ENCODE measurements at regions not wholly inside any gene's neighbourhood (a gene's known extent, or its start where the extent isn't known, plus 50 kb on each side); places are given as distances from the start of the nearest gene placed in this dataset.

GRCh38 chrX:2608638-2609430, 82.3 kb upstream of the CD99 start:
- DNase-seq (ENCODE audit: low read depth), result peak; percentile 75

GRCh38 chrX:2607113-2607512, 84.0 kb upstream of the CD99 start:
- DNase-seq (ENCODE audit: low read depth), result no peak

GRCh38 chrX:2600564-2600963, 90.5 kb upstream of the CD99 start:
- no peak for DNase-seq (ENCODE audit: low read depth)

GRCh38 chrX:2596555-2597255, 94.4 kb upstream of the CD99 start:
- DNase-seq (ENCODE audit: low read depth), result no peak

GRCh38 chrX:2596045-2596444, 95.0 kb upstream of the CD99 start:
- DNase-seq (ENCODE audit: low read depth), result no peak

GRCh38 chrX:2595258-2595657, 94.5 kb upstream of the DHRSX start:
- no peak for DNase-seq (ENCODE audit: low read depth)

- no peak for DNase-seq (ENCODE audit: low read depth)
Observed at GRCh38 chrX:2594491-2594890, 93.7 kb upstream of the DHRSX start.

GRCh38 chrX:2592279-2592678, 91.5 kb upstream of the DHRSX start:
- DNase-seq (ENCODE audit: low read depth), result no peak

GRCh38 chrX:2589186-2590020, 88.6 kb upstream of the DHRSX start:
- no peak for DNase-seq (ENCODE audit: low read depth)

GRCh38 chrX:2588049-2588448, 87.3 kb upstream of the DHRSX start:
- no peak for DNase-seq (ENCODE audit: low read depth)

- DNase-seq (ENCODE audit: low read depth), result no peak
Observed at GRCh38 chrX:2587146-2587545, 86.4 kb upstream of the DHRSX start.

GRCh38 chrX:2585158-2585470, 84.3 kb upstream of the DHRSX start:
- DNase-seq (ENCODE audit: low read depth), result no peak

- no peak for DNase-seq (ENCODE audit: low read depth)
Observed at GRCh38 chrX:2584251-2585157, 83.7 kb upstream of the DHRSX start.

GRCh38 chrX:2583194-2584162, 82.7 kb upstream of the DHRSX start:
- DNase-seq (ENCODE audit: low read depth), result no peak

GRCh38 chrX:2582667-2583066, 81.9 kb upstream of the DHRSX start:
- DNase-seq (ENCODE audit: low read depth), result no peak

GRCh38 chrX:2581296-2581695, 80.5 kb upstream of the DHRSX start:
- DNase-seq (ENCODE audit: low read depth), result no peak

- no peak for DNase-seq (ENCODE audit: low read depth)
Observed at GRCh38 chrX:2578864-2579263, 78.1 kb upstream of the DHRSX start.

- no peak for DNase-seq (ENCODE audit: low read depth)
Observed at GRCh38 chrX:2577844-2578466, 77.2 kb upstream of the DHRSX start.

GRCh38 chrX:2576793-2577192, 76.0 kb upstream of the DHRSX start:
- no peak for DNase-seq (ENCODE audit: low read depth)

GRCh38 chrX:2574271-2574670, 73.5 kb upstream of the DHRSX start:
- no peak for DNase-seq (ENCODE audit: low read depth)
